ENCODE measurements at regions not wholly inside any gene's neighbourhood (a gene's known extent, or its start where the extent isn't known, plus 50 kb on each side); places are given as distances from the start of the nearest gene placed in this dataset.

DNA sequence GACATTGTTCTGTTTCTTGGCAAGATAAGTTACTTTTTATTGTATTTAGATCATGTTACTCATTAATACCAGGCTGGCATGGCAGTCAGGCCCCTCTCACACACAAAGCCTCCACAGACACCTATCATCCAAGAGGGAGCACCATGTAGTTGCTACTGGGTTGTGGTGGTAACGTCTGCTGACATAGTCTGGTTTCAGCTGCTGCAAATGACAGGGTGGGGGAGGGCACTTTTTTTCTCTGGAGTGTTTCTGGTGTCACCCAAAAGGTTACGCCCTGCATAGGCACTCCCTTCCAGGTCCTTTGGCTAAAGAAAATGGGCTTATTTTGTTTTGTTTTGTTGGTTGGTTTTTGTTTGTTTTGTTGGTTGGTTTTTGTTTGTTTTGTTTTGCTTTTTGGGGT, 236.4 kb upstream of the RIMS1 start:
- Histone ChIP-seq H3K4me3 (ENCODE audit: low read length in 2 of 2) (no peak overlapping the region), H3K4me1 (ENCODE audit: control insufficient read depth in 2 of 2, insufficient read depth in 1 of 2, low read depth in 1 of 2, low read length in 2 of 2) (no peaks in the 10 kb centered on the region), H3K27ac (replicated peaks; ENCODE audit: low read length) (no peak overlapping the region), H2BK120ac (ENCODE audit: low read depth, low read length) (no peak overlapping the region), H3K14ac (ENCODE audit: low read length) (no peak overlapping the region), H3K79me1 (ENCODE audit: low read depth, low read length) (no peaks in the 10 kb centered on the region), H2BK5ac (ENCODE audit: low read length) (no peak overlapping the region), H3K9ac (ENCODE audit: low read depth, low read length, poor library complexity) (no peak overlapping the region), H3K4ac (ENCODE audit: low read length) (no peak overlapping the region), H2AFZ (ENCODE audit: low read length) (no peak overlapping the region), H4K91ac (ENCODE audit: low read depth, low read length, poor library complexity) (no peak overlapping the region), H2AK5ac (ENCODE audit: low read depth, low read length) (no peak overlapping the region), H3K18ac (ENCODE audit: low read length) (no peak overlapping the region), H3K27me3 (ENCODE audit: control insufficient read depth in 3 of 3, insufficient read depth in 3 of 3, low read depth in 1 of 3, low read length in 3 of 3) (no peaks in the 10 kb centered on the region), H3K36me3 (replicated peaks in 1 of 2; ENCODE audit: control insufficient read depth in 2 of 2, insufficient read depth in 2 of 2, low read length in 2 of 2) (no peaks in the 10 kb centered on the region), H2BK15ac (ENCODE audit: low read length) (no peak overlapping the region), H3K9me3 (replicated peaks in 1 of 2; ENCODE audit: control insufficient read depth in 2 of 2, insufficient read depth in 1 of 2, low read depth in 1 of 2, low read length in 2 of 2) (peaks cover 0 to 2% of the 10 kb centered on the region in 2 donors), H3K23ac (ENCODE audit: low read depth, low read length, poor library complexity) (no peak overlapping the region), H2BK12ac (ENCODE audit: low read length) (no peak overlapping the region), H3K4me2 (ENCODE audit: insufficient read depth, low read length, poor library complexity, severe bottlenecking) (no peak overlapping the region), H4K8ac (ENCODE audit: low read depth, low read length) (no peak overlapping the region)
- no peak for DNase-seq (ENCODE audit: low spot score)
- no CpG with 5 or more reads among the region's 2 CpGs for WGBS, 2 donors (ENCODE audit: extremely low coverage in 2 of 2, insufficient read length in 2 of 2, insufficient replicate concordance in 1 of 2)

DNA sequence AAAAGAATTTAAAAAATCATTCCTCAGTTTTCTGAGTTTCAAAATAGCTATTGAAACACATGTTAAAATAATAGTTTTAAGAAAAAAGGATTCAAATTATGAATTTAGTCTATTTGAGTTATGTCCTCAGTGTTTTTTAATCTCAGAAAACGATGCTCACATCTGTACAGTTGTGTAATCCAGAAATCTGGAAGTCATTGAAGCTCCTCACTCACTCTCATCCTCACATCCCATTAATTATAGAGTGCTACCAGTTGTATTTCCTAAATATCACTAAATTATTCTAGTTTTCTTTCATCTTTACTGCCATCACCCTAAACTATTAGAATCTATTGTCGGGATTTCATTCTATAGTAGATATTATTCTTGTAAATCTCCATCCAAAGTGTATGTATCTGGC, 234.7 kb upstream of the RIMS1 start:
- H3K27ac ChIP-seq (replicated peaks; ENCODE audit: low read length) = no peak overlapping the region

GRCh38 chr6:71656121-71656520, 230.2 kb upstream of the RIMS1 start:
- Histone ChIP-seq H3K14ac (ENCODE audit: low read length) (no peak overlapping the region), H3K4me3 (ENCODE audit: low read length in 2 of 2) (no peak overlapping the region), H2BK5ac (ENCODE audit: low read length) (no peak overlapping the region), H2BK12ac (ENCODE audit: low read length) (no peak overlapping the region), H3K4ac (ENCODE audit: low read length) (no peak overlapping the region), H3K27me3 (ENCODE audit: control insufficient read depth in 3 of 3, insufficient read depth in 3 of 3, low read depth in 1 of 3, low read length in 3 of 3) (no peaks in the 10 kb centered on the region), H2AK5ac (ENCODE audit: low read depth, low read length) (no peak overlapping the region), H3K18ac (ENCODE audit: low read length) (no peak overlapping the region), H3K79me1 (ENCODE audit: low read depth, low read length) (no peaks in the 10 kb centered on the region), H3K9ac (ENCODE audit: low read depth, low read length, poor library complexity) (no peak overlapping the region), H3K4me2 (ENCODE audit: insufficient read depth, low read length, poor library complexity, severe bottlenecking) (no peak overlapping the region), H4K8ac (ENCODE audit: low read depth, low read length) (no peak overlapping the region), H3K27ac (replicated peaks; ENCODE audit: low read length) (no peak overlapping the region), H3K9me3 (replicated peaks in 1 of 2; ENCODE audit: control insufficient read depth in 2 of 2, insufficient read depth in 1 of 2, low read depth in 1 of 2, low read length in 2 of 2) (no peaks in the 10 kb centered on the region), H3K23ac (ENCODE audit: low read depth, low read length, poor library complexity) (no peak overlapping the region), H4K91ac (ENCODE audit: low read depth, low read length, poor library complexity) (no peak overlapping the region), H2BK120ac (ENCODE audit: low read depth, low read length) (no peak overlapping the region), H2BK15ac (ENCODE audit: low read length) (no peak overlapping the region), H2AFZ (ENCODE audit: low read length) (no peak overlapping the region), H3K4me1 (ENCODE audit: control insufficient read depth in 2 of 2, insufficient read depth in 1 of 2, low read depth in 1 of 2, low read length in 2 of 2) (no peaks in the 10 kb centered on the region), H3K36me3 (replicated peaks in 1 of 2; ENCODE audit: control insufficient read depth in 2 of 2, insufficient read depth in 2 of 2, low read length in 2 of 2) (no peaks in the 10 kb centered on the region)
- no CpG with 5 or more reads among the region's 1 CpG for WGBS, 2 donors (ENCODE audit: extremely low coverage in 2 of 2, insufficient read length in 2 of 2, insufficient replicate concordance in 1 of 2)
- no peak for DNase-seq (ENCODE audit: low spot score)

More for the DNA sequence above, 234.7 kb upstream of the RIMS1 start:
- Histone ChIP-seq H2BK120ac (ENCODE audit: low read depth, low read length) (no peak overlapping the region), H3K9me3 (replicated peaks in 1 of 2; ENCODE audit: control insufficient read depth in 2 of 2, insufficient read depth in 1 of 2, low read depth in 1 of 2, low read length in 2 of 2) (no peaks in the 10 kb centered on the region), H2AFZ (ENCODE audit: low read length) (no peak overlapping the region), H2AK5ac (ENCODE audit: low read depth, low read length) (no peak overlapping the region), H3K79me1 (ENCODE audit: low read depth, low read length) (no peaks in the 10 kb centered on the region), H2BK5ac (ENCODE audit: low read length) (no peak overlapping the region), H3K23ac (ENCODE audit: low read depth, low read length, poor library complexity) (no peak overlapping the region), H3K9ac (ENCODE audit: low read depth, low read length, poor library complexity) (no peak overlapping the region), H3K36me3 (replicated peaks in 1 of 2; ENCODE audit: control insufficient read depth in 2 of 2, insufficient read depth in 2 of 2, low read length in 2 of 2) (no peaks in the 10 kb centered on the region), H4K91ac (ENCODE audit: low read depth, low read length, poor library complexity) (no peak overlapping the region), H3K18ac (ENCODE audit: low read length) (no peak overlapping the region), H3K4me3 (ENCODE audit: low read length in 2 of 2) (no peak overlapping the region), H3K4me1 (ENCODE audit: control insufficient read depth in 2 of 2, insufficient read depth in 1 of 2, low read depth in 1 of 2, low read length in 2 of 2) (no peaks in the 10 kb centered on the region), H2BK15ac (ENCODE audit: low read length) (no peak overlapping the region), H3K4ac (ENCODE audit: low read length) (no peak overlapping the region), H2BK12ac (ENCODE audit: low read length) (no peak overlapping the region), H4K8ac (ENCODE audit: low read depth, low read length) (no peak overlapping the region), H3K27me3 (ENCODE audit: control insufficient read depth in 3 of 3, insufficient read depth in 3 of 3, low read depth in 1 of 3, low read length in 3 of 3) (no peaks in the 10 kb centered on the region), H3K14ac (ENCODE audit: low read length) (no peak overlapping the region), H3K4me2 (ENCODE audit: insufficient read depth, low read length, poor library complexity, severe bottlenecking) (no peak overlapping the region)
- DNase-seq (ENCODE audit: low spot score) = no peak
- no CpG with 5 or more reads among the region's 2 CpGs for WGBS, 2 donors (ENCODE audit: extremely low coverage in 2 of 2, insufficient read length in 2 of 2, insufficient replicate concordance in 1 of 2)

GRCh38 chr6:71665931-71666330, 220.4 kb upstream of the RIMS1 start:
- Histone ChIP-seq H2AK5ac (ENCODE audit: low read depth, low read length) (no peak overlapping the region), H3K4me3 (ENCODE audit: low read length in 2 of 2) (no peak overlapping the region), H2BK5ac (ENCODE audit: low read length) (no peak overlapping the region), H4K8ac (ENCODE audit: low read depth, low read length) (no peak overlapping the region), H2BK120ac (ENCODE audit: low read depth, low read length) (no peak overlapping the region), H2BK15ac (ENCODE audit: low read length) (no peak overlapping the region), H2AFZ (ENCODE audit: low read length) (no peak overlapping the region), H4K91ac (ENCODE audit: low read depth, low read length, poor library complexity) (no peak overlapping the region), H3K4me2 (ENCODE audit: insufficient read depth, low read length, poor library complexity, severe bottlenecking) (no peak overlapping the region), H3K27ac (replicated peaks; ENCODE audit: low read length) (no peak overlapping the region), H3K18ac (ENCODE audit: low read length) (no peak overlapping the region), H2BK12ac (ENCODE audit: low read length) (no peak overlapping the region), H3K9ac (ENCODE audit: low read depth, low read length, poor library complexity) (no peak overlapping the region), H3K9me3 (replicated peaks in 1 of 2; ENCODE audit: control insufficient read depth in 2 of 2, insufficient read depth in 1 of 2, low read depth in 1 of 2, low read length in 2 of 2) (no peaks in the 10 kb centered on the region), H3K79me1 (ENCODE audit: low read depth, low read length) (peaks cover 2% of the 10 kb centered on the region), H3K27me3 (ENCODE audit: control insufficient read depth in 3 of 3, insufficient read depth in 3 of 3, low read depth in 1 of 3, low read length in 3 of 3) (no peaks in the 10 kb centered on the region), H3K4ac (ENCODE audit: low read length) (no peak overlapping the region), H3K14ac (ENCODE audit: low read length) (no peak overlapping the region), H3K36me3 (replicated peaks in 1 of 2; ENCODE audit: control insufficient read depth in 2 of 2, insufficient read depth in 2 of 2, low read length in 2 of 2) (no peaks in the 10 kb centered on the region), H3K23ac (ENCODE audit: low read depth, low read length, poor library complexity) (no peak overlapping the region), H3K4me1 (ENCODE audit: control insufficient read depth in 2 of 2, insufficient read depth in 1 of 2, low read depth in 1 of 2, low read length in 2 of 2) (no peaks in the 10 kb centered on the region)
- no peak for DNase-seq (ENCODE audit: low spot score)
- no CpG with 5 or more reads among the region's 3 CpGs for WGBS, 2 donors (ENCODE audit: extremely low coverage in 2 of 2, insufficient read length in 2 of 2, insufficient replicate concordance in 1 of 2)
